ENCODE measurements at regions not wholly inside any gene's neighbourhood (a gene's known extent, or its start where the extent isn't known, plus 50 kb on each side); places are given as distances from the start of the nearest gene placed in this dataset.
A peak's percentile ranks its signal among the peaks of the same experiment; 100 is the strongest.

DNA sequence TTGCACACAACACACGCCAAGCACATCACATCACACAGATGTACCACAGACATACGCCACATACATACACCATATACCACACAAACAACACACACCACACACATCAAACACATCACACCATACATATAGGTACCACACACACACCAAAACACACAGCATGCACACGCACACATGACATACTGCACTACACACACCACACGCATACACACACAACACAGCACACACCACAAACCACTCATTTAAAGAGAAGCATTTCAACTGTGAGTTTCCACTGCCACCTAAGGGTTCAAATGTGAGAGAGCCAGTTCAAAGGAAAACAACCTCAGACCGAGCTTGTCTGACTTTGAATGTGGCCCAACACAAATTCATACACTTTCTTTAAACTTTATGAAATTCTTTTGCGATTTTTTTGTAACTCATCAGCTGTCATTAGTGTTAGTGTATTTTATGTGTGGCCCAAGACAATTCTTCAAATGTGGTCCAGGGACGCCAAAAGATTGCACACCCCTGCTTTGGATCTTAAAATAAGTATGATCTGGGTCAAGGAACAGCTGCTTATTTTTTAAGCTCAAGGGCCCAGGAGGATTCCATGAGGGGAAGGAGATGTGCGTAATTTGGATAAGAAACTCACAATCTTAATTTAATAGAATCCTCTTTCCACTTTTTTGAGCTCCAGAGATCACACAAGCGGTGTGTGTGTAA is 494.6 kb downstream of the GADD45G start:
- Mint-ChIP-seq H3K36me3 (no peaks in the 10 kb centered on the region), H3K27me3 (peaks cover 28% of the 10 kb centered on the region), H3K4me3 (no peak overlapping the region), H3K27ac (no peak overlapping the region), H3K4me1 (peaks cover 26% of the 10 kb centered on the region), H3K9me3 (ENCODE audit: low read depth) (no peaks in the 10 kb centered on the region)
- CTCF ChIA-PET = interaction anchor here (0.6 to 5.1 kb wide), 17 partner anchors 10 to 529 kb away, joined by 3 to 168 read pairs (median 4); partner anchors contain the start of gene GADD45G
- ATAC-seq (no peak), DNase-seq (no peak)

DNA sequence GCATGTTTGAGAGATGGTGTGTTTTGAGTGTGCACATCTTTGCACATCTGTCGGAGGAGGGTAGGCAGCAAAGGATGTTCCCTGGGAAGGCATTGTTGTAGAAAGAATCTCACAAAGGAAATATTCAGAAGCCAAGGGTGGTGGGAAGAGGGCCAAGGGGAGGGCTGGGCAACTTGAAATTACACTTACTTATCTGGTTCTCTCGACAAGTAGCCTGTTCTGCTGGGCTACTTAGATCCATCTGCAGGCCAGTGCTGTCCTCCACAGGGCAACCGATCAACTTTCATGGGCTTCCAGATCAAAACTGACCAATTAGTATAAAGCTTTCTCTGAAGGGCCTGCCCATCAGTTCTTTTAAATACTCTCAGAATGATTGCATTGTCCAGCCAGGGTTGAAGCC is 495.2 kb downstream of the GADD45G start:
- no peak overlapping the region for H3K4me3 Mint-ChIP-seq
- CTCF ChIA-PET = interaction anchor here (0.6 to 5.1 kb wide), 18 partner anchors 11 to 530 kb away, joined by 3 to 168 read pairs (median 4); partner anchors contain the start of gene GADD45G
- no peak for DNase-seq
- peaks cover 26% of the 10 kb centered on the region for H3K4me1 Mint-ChIP-seq
- H3K36me3 Mint-ChIP-seq = no peaks in the 10 kb centered on the region
- no peak for ATAC-seq
- peaks cover 26% of the 10 kb centered on the region for H3K27me3 Mint-ChIP-seq
- no peaks in the 10 kb centered on the region for H3K9me3 Mint-ChIP-seq (ENCODE audit: low read depth)
- H3K27ac Mint-ChIP-seq = no peak overlapping the region

DNA sequence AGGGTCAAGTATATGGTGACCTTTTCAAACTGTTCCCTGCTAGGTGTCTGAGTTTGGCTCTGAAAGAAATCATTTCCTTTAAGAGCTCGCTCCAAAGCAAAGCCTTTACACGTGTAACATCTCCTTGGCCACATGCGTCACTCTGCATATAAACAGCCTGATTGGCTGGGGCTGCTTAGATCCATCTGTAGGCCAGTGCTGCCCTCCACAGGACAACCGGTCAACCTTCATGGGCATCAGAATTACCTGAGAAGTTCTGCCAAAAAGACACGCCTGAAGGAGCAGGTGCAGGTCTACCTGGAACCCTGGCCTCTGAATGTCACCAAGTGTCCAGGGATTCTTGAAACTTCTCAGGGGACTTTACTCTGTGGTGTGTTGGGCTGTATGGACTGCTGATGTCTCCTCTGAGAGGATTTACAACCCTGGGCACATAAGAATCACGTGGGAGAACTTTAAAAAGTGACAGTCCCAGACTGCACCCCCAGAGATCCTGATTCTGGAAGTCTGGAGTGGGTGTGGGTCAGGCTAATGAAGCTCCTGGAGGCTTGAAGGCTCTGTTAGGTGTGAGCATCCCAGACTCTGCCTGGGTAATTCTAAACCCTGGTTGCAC is 497.6 kb downstream of the GADD45G start:
- H3K36me3 Mint-ChIP-seq = no peaks in the 10 kb centered on the region
- peaks cover 16% of the 10 kb centered on the region for H3K27me3 Mint-ChIP-seq
- no peak overlapping the region for H3K27ac Mint-ChIP-seq
- no peaks in the 10 kb centered on the region for H3K9me3 Mint-ChIP-seq (ENCODE audit: low read depth)
- H3K4me1 Mint-ChIP-seq = peaks cover 22% of the 10 kb centered on the region
- CTCF ChIA-PET = interaction anchor here (0.7 to 5.1 kb wide), 14 partner anchors 9 to 697 kb away, joined by 3 to 168 read pairs (median 4); partner anchors contain the start of gene GADD45G
- ATAC-seq (peak; percentile 98), DNase-seq (peak; percentile 87)
- no peak overlapping the region for H3K4me3 Mint-ChIP-seq

DNA sequence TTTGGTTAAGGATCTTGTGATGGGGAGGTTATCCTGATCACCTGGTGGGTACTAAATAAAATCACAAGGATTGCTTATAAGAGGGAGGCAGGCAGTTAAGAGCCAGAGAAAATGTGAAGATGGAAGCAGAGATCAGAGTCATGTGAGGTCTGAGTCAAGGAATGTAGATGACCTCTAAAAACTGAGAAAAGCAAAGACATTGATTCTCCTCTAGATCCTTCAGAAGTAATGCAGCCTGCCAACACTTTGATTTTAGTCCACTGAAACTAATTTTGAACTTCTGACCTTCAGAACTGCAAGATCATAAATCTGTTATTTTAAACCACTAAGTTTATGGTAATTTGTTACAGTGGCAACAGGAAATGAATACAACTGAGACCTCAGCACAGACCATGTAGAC is 499.0 kb downstream of the GADD45G start:
- Mint-ChIP-seq H3K9me3 (ENCODE audit: low read depth) (no peaks in the 10 kb centered on the region), H3K4me3 (no peak overlapping the region), H3K4me1 (peaks cover 22% of the 10 kb centered on the region), H3K27ac (no peak overlapping the region), H3K27me3 (peaks cover 20% of the 10 kb centered on the region), H3K36me3 (no peaks in the 10 kb centered on the region)
- no peak for DNase-seq
- ATAC-seq = no peak
- CTCF ChIA-PET = interaction anchor here (1.1 to 5.1 kb wide), 3 partner anchors 500 to 698 kb away, joined by 3 to 168 read pairs (median 30); partner anchors contain the start of gene GADD45G

DNA sequence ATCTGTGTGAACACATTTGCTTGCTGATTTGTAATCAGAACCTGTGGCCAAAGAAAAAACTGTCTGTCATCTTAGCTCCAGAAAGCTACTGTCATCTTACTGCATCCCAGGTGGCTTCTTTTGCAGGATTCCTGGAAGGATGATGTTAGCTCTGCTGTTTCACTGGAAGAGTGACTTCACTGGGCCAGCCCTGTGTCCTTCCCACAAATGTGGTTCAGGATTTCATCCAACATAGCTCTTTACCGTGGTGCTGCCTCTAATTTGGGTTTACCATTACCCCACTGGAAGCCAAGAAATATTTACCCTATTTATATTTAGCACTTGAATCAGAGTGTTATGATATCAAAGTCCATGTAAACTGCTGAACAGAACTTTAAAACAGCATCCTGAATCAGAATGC is 501.0 kb downstream of the GADD45G start:
- Mint-ChIP-seq H3K4me3 (no peak overlapping the region), H3K27me3 (peaks cover 27% of the 10 kb centered on the region), H3K36me3 (peaks cover 3% of the 10 kb centered on the region), H3K9me3 (ENCODE audit: low read depth) (no peaks in the 10 kb centered on the region), H3K27ac (no peak overlapping the region), H3K4me1 (peaks cover 22% of the 10 kb centered on the region)
- CTCF ChIA-PET = interaction anchor here (2.1 to 3.8 kb wide), 2 partner anchors 502 to 508 kb away, joined by 14 to 21 read pairs; partner anchors contain the start of gene GADD45G
- no peak for ATAC-seq
- no peak for DNase-seq

DNA sequence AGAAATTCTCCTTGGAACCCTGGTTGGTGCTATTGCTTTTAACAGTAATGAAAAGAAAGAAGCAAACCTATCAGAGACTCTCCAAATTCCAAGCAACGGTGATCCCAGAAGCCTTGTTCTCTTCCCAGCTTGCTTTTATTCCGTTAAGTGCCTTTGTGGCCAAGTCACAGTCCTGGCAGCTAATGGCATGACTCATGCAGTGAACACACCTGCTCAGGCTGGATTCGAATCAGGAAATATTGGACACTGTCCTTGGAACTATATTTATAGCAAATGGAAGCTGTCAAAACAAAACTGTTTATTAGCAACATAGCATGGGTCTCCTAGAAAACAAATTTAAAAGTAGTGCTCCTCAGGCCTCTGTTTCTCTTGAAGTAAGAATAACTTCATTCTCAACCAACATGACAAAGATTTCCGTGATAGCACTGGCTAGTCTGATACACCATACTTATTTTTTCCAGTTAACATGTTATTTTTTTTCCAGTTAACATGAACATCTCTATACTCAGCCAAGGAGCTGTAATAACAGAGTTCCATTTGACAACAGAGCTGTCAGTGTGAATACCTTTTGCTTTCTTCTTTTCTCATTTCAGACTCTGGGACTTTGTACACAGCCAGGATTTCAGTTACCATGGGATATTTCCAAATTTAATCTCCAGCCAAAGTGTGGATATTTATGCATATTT is 502.4 kb downstream of the GADD45G start:
- no peak for DNase-seq
- peaks cover 27% of the 10 kb centered on the region for H3K27me3 Mint-ChIP-seq
- ATAC-seq = no peak
- no peaks in the 10 kb centered on the region for H3K9me3 Mint-ChIP-seq (ENCODE audit: low read depth)
- H3K27ac Mint-ChIP-seq = no peak overlapping the region
- CTCF ChIA-PET = interaction anchor here (1.3 to 3.8 kb wide), 3 partner anchors 504 to 509 kb away, joined by 3 to 21 read pairs (median 5); no protein-coding TSS in a partner anchor
- peaks cover 3% of the 10 kb centered on the region for H3K36me3 Mint-ChIP-seq
- peaks cover 17% of the 10 kb centered on the region for H3K4me1 Mint-ChIP-seq
- no peak overlapping the region for H3K4me3 Mint-ChIP-seq

DNA sequence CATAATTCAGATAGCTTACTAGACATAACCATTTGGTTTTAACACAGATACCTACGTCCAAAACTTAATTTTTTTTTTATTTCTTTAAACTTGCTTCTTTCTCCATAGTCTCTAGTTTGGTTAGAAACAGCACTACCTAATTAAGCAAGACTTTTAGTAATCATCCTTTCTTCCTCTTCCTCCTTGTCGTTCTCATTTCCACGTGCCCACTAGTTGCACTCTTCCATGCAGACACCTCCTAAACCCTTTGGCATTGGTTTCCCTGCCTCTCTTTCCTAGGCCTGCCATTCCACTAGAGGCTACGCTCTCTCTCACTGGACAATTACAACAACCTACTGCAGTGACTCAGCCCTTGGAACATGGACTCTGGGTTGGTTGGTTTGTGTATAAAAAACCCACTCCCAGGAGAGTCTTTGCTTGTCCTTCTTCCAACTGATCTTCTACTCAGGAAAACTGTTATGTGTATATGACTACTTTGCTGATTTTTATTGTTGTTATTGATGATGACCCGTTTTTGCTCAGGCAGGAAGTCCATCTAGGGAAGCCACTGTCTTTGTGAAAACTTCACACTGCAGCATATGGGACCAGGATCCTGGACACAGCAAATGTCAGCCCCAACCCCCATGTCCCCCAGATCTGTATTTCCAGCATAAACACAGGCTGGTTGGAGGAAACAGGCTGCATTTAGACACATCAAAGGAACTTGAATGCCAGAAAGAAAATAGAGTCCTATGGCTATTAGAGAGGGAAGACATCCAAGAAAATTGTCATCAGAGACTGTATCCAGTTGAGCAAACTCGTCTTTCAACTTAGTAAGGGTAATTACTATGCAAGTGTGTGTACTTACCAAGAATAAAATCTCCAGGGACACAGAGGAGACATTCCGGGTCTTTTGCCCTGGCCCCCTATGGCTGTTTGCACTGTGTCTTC is 503.2 kb downstream of the GADD45G start:
- H3K27me3 Mint-ChIP-seq = peaks cover 31% of the 10 kb centered on the region
- CTCF ChIA-PET = interaction anchor here (1.3 to 3.8 kb wide), 3 partner anchors 505 to 510 kb away, joined by 3 to 21 read pairs (median 5); no protein-coding TSS in a partner anchor
- peaks cover 3% of the 10 kb centered on the region for H3K36me3 Mint-ChIP-seq
- H3K4me3 Mint-ChIP-seq = no peak overlapping the region
- H3K4me1 Mint-ChIP-seq = peaks cover 10% of the 10 kb centered on the region
- H3K27ac Mint-ChIP-seq = no peak overlapping the region
- ATAC-seq = no peak
- no peak for DNase-seq
- H3K9me3 Mint-ChIP-seq (ENCODE audit: low read depth) = no peaks in the 10 kb centered on the region

DNA sequence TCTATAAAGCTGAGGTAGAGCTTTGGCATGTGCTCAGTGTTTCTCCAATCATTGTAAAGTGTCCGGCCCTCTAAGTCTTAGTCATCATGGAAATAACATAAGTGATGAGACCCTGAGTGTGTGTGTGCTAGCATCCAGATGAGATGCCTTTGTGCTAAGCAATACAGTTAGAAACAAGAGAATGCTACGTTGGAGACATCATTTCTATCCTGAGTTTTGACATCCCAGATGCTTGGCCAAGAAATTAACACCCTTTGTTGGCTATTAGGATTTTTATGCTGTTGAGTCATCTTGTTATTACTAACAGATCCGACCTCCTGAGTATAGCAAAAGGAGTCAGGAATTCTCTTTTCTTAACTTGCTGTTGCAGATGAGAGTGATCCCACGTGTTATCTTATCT is 508.0 kb downstream of the GADD45G start:
- Mint-ChIP-seq H3K4me3 (no peak overlapping the region), H3K9me3 (ENCODE audit: low read depth) (no peaks in the 10 kb centered on the region), H3K4me1 (no peaks in the 10 kb centered on the region), H3K36me3 (peaks cover 3% of the 10 kb centered on the region), H3K27ac (no peak overlapping the region), H3K27me3 (peaks cover 33% of the 10 kb centered on the region)
- ATAC-seq (no peak), DNase-seq (no peak)
- CTCF ChIA-PET = interaction anchor here (1.2 kb wide), 1 partner anchor 683 kb away, joined by 3 read pairs; no protein-coding TSS in a partner anchor

DNA sequence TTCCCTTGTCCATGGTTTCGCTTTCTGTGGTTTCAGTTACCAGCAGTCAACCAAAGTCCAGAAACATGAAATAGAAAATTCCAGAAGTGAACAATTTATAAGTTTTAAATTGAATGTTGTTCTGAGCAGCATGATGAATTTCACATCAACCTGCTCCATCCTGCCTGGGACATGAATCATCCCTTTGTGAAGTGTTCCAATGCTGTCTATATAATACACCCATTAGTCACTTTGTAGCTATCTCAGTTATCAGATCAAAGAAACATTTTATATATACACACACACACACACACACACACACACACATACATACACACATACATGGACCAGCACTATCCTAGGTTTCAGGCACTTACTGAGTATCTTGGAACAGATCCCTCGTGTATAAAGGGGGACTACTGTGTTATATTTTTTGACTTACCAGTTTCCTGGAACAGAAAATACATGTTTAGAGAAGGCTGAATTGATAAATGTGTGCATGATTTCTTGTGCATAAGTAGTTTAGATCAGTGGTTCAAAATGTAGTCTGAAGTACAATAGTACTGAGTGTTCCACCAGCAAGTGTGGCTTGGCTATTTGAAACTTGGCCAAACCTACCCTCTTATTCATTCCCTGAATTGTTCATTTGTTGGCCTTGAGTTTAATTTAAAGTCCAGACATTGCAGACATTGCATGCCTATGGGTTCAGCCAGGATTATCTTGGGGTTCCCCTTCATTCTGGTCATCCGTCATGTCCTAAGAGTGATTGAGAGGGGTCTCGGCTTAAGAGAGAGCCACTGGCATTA is 510.0 kb downstream of the GADD45G start:
- ATAC-seq = no peak

DNA sequence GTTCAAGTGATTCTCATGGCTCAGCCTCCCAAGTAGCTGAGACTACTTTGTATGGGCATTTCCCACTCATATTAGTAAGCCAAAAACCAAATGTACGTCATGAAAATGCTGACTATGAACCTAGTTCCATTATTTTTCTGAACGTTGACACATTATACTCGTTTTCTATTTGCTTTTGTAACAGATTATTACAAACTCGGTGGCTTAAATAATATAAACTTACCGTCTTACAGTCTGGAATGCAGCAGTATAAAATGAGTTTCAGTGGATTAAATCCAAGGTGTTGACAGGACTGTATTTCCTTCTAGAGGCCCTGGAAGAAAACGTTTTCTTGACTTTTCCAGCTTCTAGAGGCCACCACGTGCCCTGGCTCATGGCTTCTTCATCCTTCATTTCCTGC is 517.0 kb downstream of the GADD45G start:
- peaks cover 30% of the 10 kb centered on the region for H3K27me3 Mint-ChIP-seq
- H3K4me3 Mint-ChIP-seq = no peak overlapping the region
- CTCF ChIA-PET = interaction anchor here (1.9 kb wide), 1 partner anchor 519 kb away, joined by 5 read pairs; no protein-coding TSS in a partner anchor
- H3K27ac Mint-ChIP-seq = no peak overlapping the region
- no peaks in the 10 kb centered on the region for H3K36me3 Mint-ChIP-seq
- H3K4me1 Mint-ChIP-seq = no peaks in the 10 kb centered on the region
- ATAC-seq (no peak), DNase-seq (no peak)
- H3K9me3 Mint-ChIP-seq (ENCODE audit: low read depth) = no peaks in the 10 kb centered on the region

More for the DNA sequence above, 510.0 kb downstream of the GADD45G start:
- no peak for DNase-seq
- no peaks in the 10 kb centered on the region for H3K4me1 Mint-ChIP-seq
- H3K27ac Mint-ChIP-seq = no peak overlapping the region
- H3K27me3 Mint-ChIP-seq = peaks cover 35% of the 10 kb centered on the region
- no peaks in the 10 kb centered on the region for H3K9me3 Mint-ChIP-seq (ENCODE audit: low read depth)
- H3K36me3 Mint-ChIP-seq = no peaks in the 10 kb centered on the region
- CTCF ChIA-PET = no interaction called here
- H3K4me3 Mint-ChIP-seq = no peak overlapping the region

DNA sequence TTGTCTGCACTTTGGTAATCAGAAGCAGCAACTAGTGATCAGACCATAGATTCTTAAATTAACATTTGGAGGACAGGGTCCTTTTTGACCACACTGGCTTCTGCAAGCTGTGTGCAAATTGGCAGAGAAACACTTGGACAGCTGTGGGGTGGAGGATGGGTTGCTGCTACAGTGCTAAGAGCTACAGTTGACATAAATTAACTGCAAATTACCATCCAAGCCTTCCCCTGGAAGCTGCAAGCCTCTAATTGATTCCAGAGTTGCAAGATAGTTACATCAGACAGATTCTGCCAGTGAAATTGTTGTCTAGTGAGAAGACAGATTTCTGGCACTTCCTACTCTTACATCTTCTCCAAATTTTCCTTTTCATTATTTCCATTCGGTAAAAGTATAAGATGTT is 517.7 kb downstream of the DIRAS2 start:
- ATAC-seq (no peak), DNase-seq (no peak)
- H3K9me3 Mint-ChIP-seq (ENCODE audit: low read depth) = no peaks in the 10 kb centered on the region
- H3K4me3 Mint-ChIP-seq = no peak overlapping the region
- no peaks in the 10 kb centered on the region for H3K4me1 Mint-ChIP-seq
- no peak overlapping the region for H3K27ac Mint-ChIP-seq
- CTCF ChIA-PET = no interaction called here
- H3K36me3 Mint-ChIP-seq = no peaks in the 10 kb centered on the region
- H3K27me3 Mint-ChIP-seq = peaks cover 34% of the 10 kb centered on the region

DNA sequence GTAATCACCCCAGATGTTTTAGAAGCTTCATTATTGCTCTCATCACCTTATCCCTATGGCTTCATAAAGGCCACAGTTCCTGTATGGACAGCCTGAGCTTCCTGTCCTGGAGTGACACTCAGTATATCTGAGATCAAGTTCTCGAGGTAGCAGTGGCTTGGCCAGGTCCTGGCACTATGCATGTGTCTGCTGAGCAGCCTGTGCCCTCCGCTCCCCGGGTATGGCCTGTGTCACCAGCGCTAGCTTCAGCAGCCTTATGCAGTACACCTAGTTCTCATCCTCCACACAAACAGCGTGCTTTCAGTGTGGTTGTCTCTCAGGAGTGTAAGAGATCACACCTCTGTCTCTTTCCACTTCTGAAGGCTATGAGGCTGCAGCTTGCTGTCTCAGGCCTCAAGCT is 514.7 kb downstream of the DIRAS2 start:
- Mint-ChIP-seq H3K36me3 (no peaks in the 10 kb centered on the region), H3K4me3 (no peak overlapping the region), H3K9me3 (ENCODE audit: low read depth) (no peaks in the 10 kb centered on the region), H3K4me1 (no peaks in the 10 kb centered on the region), H3K27ac (no peak overlapping the region), H3K27me3 (peaks cover 32% of the 10 kb centered on the region)
- CTCF ChIA-PET = interaction anchor here (1.3 kb wide), 1 partner anchor 534 kb away, joined by 3 read pairs; no protein-coding TSS in a partner anchor
- no peak for DNase-seq
- no peak for ATAC-seq
